ENCODE measurements at regions not wholly inside any gene's neighbourhood (a gene's known extent, or its start where the extent isn't known, plus 50 kb on each side); places are given as distances from the start of the nearest gene placed in this dataset.

DNA sequence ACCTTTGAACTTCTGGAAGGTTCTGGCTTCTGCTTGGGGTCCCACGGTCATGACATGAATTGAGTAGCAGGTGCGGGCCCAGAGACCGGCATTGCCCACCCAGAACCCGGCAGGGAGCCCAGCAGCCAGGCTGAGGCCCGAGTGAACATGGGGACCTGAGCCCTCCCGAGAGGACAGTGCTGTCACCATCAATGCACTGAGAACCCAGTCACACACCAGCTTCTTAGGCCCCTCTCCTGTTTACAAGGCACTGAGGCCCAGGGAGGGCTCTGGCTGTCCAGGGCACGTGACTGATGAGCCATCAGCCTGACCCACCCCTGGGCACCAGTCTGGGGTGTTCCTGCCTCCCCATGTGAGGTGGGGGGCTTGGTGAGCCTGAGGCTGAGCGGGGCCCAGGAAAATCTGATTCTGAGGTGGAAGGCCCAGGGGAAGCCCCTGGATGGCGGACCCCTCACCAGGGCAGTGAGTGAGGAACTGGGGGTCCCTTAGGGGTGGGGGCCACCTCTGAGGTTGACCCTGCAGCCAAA lies 60.3 kb upstream of the RNU6ATAC start:
- Histone ChIP-seq H3K4me2 (ENCODE audit: low read length) (no peak overlapping the region), H3K27me3 (ENCODE audit: control insufficient read depth, low read length) (no peaks in the 10 kb centered on the region), H3K9me2 (replicated peaks; ENCODE audit: control insufficient read depth, low read length) (no peaks in the 10 kb centered on the region), H3K9me3 (ENCODE audit: control insufficient read depth, insufficient read depth, low read length) (no peaks in the 10 kb centered on the region), H3K4me3 (ENCODE audit: low read length) (no peak overlapping the region), H3K4me1 (ENCODE audit: control insufficient read depth, low read length) (no peaks in the 10 kb centered on the region), H4K20me1 (ENCODE audit: control insufficient read depth, insufficient read depth, low read depth, low read length) (no peaks in the 10 kb centered on the region), H3K36me3 (ENCODE audit: control insufficient read depth, low read length) (no peaks in the 10 kb centered on the region), H3K79me2 (ENCODE audit: control insufficient read depth, low read length) (no peaks in the 10 kb centered on the region), H3K27ac (ENCODE audit: low read depth, low read length) (no peak overlapping the region), H3F3A (ENCODE audit: control insufficient read depth, insufficient read depth) (no peaks in the 10 kb centered on the region)
- no peak for TF ChIP-seq EZH2phosphoT487 (IDR thresholded peaks at IDR 0.05; ENCODE audit: borderline replicate concordance, low read length)
- TF ChIP-seq, protein P1, sequence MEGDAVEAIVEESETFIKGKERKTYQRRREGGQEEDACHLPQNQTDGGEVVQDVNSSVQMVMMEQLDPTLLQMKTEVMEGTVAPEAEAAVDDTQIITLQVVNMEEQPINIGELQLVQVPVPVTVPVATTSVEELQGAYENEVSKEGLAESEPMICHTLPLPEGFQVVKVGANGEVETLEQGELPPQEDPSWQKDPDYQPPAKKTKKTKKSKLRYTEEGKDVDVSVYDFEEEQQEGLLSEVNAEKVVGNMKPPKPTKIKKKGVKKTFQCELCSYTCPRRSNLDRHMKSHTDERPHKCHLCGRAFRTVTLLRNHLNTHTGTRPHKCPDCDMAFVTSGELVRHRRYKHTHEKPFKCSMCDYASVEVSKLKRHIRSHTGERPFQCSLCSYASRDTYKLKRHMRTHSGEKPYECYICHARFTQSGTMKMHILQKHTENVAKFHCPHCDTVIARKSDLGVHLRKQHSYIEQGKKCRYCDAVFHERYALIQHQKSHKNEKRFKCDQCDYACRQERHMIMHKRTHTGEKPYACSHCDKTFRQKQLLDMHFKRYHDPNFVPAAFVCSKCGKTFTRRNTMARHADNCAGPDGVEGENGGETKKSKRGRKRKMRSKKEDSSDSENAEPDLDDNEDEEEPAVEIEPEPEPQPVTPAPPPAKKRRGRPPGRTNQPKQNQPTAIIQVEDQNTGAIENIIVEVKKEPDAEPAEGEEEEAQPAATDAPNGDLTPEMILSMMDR (IDR thresholded peaks at IDR 0.05; ENCODE audit: low read depth, low read length, poor library complexity, severe bottlenecking): no peak

DNA sequence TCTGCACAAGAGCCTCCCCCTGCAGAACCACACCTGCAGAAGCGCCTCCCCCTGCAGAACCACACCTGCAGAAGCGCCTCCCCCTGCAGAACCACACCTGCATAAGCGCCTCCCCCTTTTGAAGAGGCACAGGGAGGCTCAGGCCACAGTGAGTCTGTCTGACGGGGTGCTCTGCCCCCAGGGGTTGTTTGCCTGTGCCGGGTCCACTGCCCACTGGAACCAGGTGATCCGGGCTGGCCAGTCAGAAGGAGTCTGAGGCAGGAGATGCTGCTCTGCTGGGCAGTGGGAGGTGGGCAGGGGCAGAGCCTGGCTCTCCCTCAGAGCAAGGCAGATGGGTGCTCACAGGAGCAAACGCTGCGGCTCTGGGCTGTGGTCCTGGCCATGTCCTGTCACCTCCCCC lies 60.8 kb upstream of the RNU6ATAC start:
- Histone ChIP-seq H3K4me1 (ENCODE audit: control insufficient read depth, low read length) (no peaks in the 10 kb centered on the region), H3K27ac (ENCODE audit: low read depth, low read length) (no peak overlapping the region), H3K27me3 (ENCODE audit: control insufficient read depth, low read length) (no peaks in the 10 kb centered on the region), H3K4me2 (ENCODE audit: low read length) (no peak overlapping the region), H3K36me3 (ENCODE audit: control insufficient read depth, low read length) (no peaks in the 10 kb centered on the region), H4K20me1 (ENCODE audit: control insufficient read depth, insufficient read depth, low read depth, low read length) (no peaks in the 10 kb centered on the region), H3K79me2 (ENCODE audit: control insufficient read depth, low read length) (no peaks in the 10 kb centered on the region), H3F3A (ENCODE audit: control insufficient read depth, insufficient read depth) (no peaks in the 10 kb centered on the region), H3K9me2 (replicated peaks; ENCODE audit: control insufficient read depth, low read length) (no peaks in the 10 kb centered on the region), H3K9me3 (ENCODE audit: control insufficient read depth, insufficient read depth, low read length) (no peaks in the 10 kb centered on the region), H3K4me3 (ENCODE audit: low read length) (no peak overlapping the region)
- TF ChIP-seq EZH2phosphoT487 (IDR thresholded peaks at IDR 0.05; ENCODE audit: borderline replicate concordance, low read length): no peak
- TF ChIP-seq, protein P1 (IDR thresholded peaks at IDR 0.05; ENCODE audit: low read depth, low read length, poor library complexity, severe bottlenecking): no peak

GRCh38 chr9:134225816-134226215 lies 61.5 kb upstream of the RNU6ATAC start:
- H3F3A ChIP-seq (ENCODE audit: control insufficient read depth, insufficient read depth): no peaks in the 10 kb centered on the region
- no peaks in the 10 kb centered on the region for H3K79me2 ChIP-seq (ENCODE audit: control insufficient read depth, low read length)
- H3K36me3 ChIP-seq (ENCODE audit: control insufficient read depth, low read length): no peaks in the 10 kb centered on the region
- TF ChIP-seq EZH2phosphoT487 (IDR thresholded peaks at IDR 0.05; ENCODE audit: borderline replicate concordance, low read length): no peak
- TF ChIP-seq, protein P1 (IDR thresholded peaks at IDR 0.05; ENCODE audit: low read depth, low read length, poor library complexity, severe bottlenecking): no peak
- no peaks in the 10 kb centered on the region for H3K9me2 ChIP-seq (replicated peaks; ENCODE audit: control insufficient read depth, low read length)
- H4K20me1 ChIP-seq (ENCODE audit: control insufficient read depth, insufficient read depth, low read depth, low read length): no peaks in the 10 kb centered on the region
- H3K9me3 ChIP-seq (ENCODE audit: control insufficient read depth, insufficient read depth, low read length): no peaks in the 10 kb centered on the region
- H3K4me3 ChIP-seq (ENCODE audit: low read length): no peak overlapping the region
- H3K27ac ChIP-seq (ENCODE audit: low read depth, low read length): no peak overlapping the region
- no peak overlapping the region for H3K4me2 ChIP-seq (ENCODE audit: low read length)
- H3K27me3 ChIP-seq (ENCODE audit: control insufficient read depth, low read length): no peaks in the 10 kb centered on the region
- H3K4me1 ChIP-seq (ENCODE audit: control insufficient read depth, low read length): no peaks in the 10 kb centered on the region

Data from DOHH2 (cell line).